Kidney epithelial cell (primary cell): ENCODE measurements at regions not wholly inside any gene's neighbourhood (a gene's known extent, or its start where the extent isn't known, plus 50 kb on each side); places are given as distances from the start of the nearest gene placed in this dataset.

Experiments
- DNase-seq: peaks from one replicate; pipeline ENCODE4 v3.0.0-alpha.2; 2010; ENCODE audit warnings: low read depth
- H3K27me3 ChIP-seq: 2 replicates; pipeline ENCODE4 v1.6.0; 2011; ENCODE audit warnings: low read length; ENCODE audit not compliant: control insufficient read depth, insufficient read depth
- H3K36me3 ChIP-seq: 2 replicates; pipeline ENCODE4 v1.5.1; 2011; ENCODE audit warnings: low read length; ENCODE audit not compliant: control insufficient read depth, insufficient read depth
- H3K4me3 ChIP-seq: 2 replicates; pipeline ENCODE4 v1.5.1; 2011; ENCODE audit warnings: low read depth, mild to moderate bottlenecking, control low read depth, low read length
- CTCF ChIP-seq: IDR thresholded peaks from 2 replicates; pipeline ENCODE4 v1.5.1; 2011; ENCODE audit warnings: mild to moderate bottlenecking, moderate library complexity, low read length, control low read depth, inconsistent platforms; ENCODE audit not compliant: insufficient read depth, poor library complexity, severe bottlenecking

DNA sequence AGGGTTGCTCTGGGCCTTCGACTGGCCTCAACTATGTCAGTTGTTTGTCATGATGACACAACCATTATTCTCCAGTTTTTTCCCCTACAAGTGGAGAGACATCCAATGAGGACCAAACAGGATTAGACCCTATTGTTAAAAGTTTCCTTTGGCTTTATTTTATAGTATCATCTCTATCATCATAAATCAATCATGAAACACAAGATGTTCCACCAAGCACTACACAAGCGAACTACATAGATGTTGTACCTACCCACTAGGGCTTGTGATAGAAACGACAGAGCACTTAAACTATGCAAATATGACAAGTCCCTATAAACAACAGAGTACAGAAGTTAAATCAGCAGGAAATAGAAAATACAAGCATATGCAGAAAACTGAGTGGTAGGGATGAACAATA is 422.5 kb upstream of the MARCKS start:
- no peak for DNase-seq
- no peaks in the 10 kb centered on the region for H3K36me3 ChIP-seq
- no peaks in the 10 kb centered on the region for H3K27me3 ChIP-seq
- H3K4me3 ChIP-seq = no peak overlapping the region
- TF ChIP-seq CTCF = no peak

DNA sequence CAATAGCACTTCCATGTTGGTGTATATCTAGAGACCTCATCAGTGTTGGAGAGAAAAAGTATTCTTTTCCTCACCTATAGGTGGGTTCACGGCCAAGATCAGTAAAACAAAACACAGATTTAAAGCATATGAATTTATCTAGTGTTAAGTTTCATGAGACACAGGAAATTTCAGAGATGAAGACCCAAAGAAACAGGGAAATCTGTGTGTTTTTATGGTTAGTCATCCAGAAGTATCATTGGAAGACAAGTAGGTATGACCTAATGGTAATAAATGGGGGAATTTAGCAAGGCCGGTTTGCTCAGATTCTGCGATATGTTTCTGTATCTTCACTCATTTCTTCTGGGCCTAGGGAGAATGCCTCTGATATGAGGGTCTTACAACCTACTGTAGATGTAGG is 419.6 kb upstream of the MARCKS start:
- TF ChIP-seq CTCF = no peak
- Histone ChIP-seq H3K4me3 (no peak overlapping the region), H3K36me3 (no peaks in the 10 kb centered on the region), H3K27me3 (no peaks in the 10 kb centered on the region)
- no peak for DNase-seq

GRCh38 chr6:113439866-113440265 is 417.3 kb upstream of the MARCKS start:
- no peaks in the 10 kb centered on the region for H3K27me3 ChIP-seq

DNA sequence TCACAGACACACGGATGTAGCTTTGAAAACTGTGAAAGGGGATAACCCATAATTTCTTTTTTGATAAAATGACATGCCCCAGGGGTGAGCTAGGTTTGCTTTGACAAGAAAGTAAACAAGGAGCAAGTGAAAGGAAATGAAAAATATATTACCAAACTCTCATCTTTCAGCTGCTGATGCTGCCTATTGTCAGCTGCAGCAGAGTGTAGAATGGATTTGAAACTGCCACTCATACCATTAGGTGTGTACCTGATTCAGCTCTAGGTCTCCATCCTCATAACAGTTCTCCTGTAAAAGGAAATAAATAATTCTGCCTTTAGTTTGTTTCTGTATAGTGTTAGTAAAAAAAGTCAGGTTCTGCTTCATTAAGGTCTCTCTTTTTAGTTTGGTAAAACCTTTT is 415.1 kb upstream of the MARCKS start:
- no peak for TF ChIP-seq CTCF

More at GRCh38 chr6:113439866-113440265, 417.3 kb upstream of the MARCKS start:
- no peak for DNase-seq
- no peak overlapping the region for H3K4me3 ChIP-seq
- no peaks in the 10 kb centered on the region for H3K36me3 ChIP-seq
- TF ChIP-seq CTCF = no peak

DNA sequence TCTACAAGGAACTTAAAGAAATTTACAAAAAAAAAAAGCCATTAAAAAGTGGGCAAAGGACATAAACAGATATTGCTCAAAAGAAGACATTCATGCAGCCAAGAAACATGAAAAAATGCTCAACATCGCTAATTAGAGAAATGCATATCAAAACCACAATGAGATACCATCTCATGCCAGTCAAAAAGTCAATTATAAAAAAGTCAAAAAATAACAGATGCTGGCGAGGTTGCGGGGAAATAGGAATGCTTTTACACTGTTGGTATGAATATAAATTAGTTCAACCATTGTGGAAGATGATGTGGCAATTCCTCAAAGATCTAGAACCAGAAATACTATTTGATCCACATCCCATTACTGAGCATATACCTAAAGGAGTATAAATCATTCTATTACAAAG is 411.9 kb upstream of the MARCKS start:
- Histone ChIP-seq H3K4me3 (no peak overlapping the region), H3K36me3 (no peaks in the 10 kb centered on the region), H3K27me3 (no peaks in the 10 kb centered on the region)
- TF ChIP-seq CTCF = no peak
- DNase-seq = no peak

More for the DNA sequence above, 415.1 kb upstream of the MARCKS start:
- no peak for DNase-seq
- no peaks in the 10 kb centered on the region for H3K27me3 ChIP-seq
- no peak overlapping the region for H3K4me3 ChIP-seq
- no peaks in the 10 kb centered on the region for H3K36me3 ChIP-seq

DNA sequence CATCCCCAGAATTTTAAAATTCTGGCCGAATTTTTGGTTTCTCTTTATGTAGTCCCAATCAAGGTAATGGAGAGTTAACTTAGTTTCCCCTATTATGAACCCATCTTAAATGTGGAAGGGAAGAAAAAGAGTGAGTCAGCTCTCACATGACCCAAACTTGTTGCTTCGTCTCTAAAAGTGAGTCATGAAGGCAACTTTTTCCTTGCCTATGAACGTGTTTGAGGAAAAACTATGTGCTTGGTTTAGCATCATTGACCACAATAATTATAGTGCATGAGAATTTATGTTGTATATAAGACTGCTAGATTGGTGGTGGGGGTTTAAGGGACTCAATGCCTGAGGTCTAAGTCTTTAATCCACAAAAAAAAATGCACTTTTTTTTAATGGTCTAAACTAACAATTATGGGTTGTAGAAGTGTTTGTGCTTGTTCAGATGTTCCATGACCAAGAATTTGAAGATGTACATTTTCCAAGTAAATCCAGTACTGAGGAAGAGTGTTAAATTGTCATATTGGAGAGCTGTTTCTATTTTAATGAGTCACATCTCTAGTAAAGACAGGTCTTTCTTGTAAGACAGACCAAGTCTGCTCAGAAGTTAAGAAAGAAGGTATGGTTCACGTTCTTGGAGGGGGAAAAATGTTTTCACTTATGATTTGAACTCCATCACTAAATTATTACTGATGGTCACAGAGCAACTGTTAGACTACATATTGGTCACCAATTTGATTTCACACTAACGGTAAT is 409.9 kb upstream of the MARCKS start:
- peak; percentile 80 for DNase-seq
- no peak for TF ChIP-seq CTCF
- H3K36me3 ChIP-seq = no peaks in the 10 kb centered on the region
- H3K27me3 ChIP-seq = no peaks in the 10 kb centered on the region
- H3K4me3 ChIP-seq = no peak overlapping the region
